Type B pancreatic cell (in vitro differentiated cells): ENCODE measurements at regions not wholly inside any gene's neighbourhood (a gene's known extent, or its start where the extent isn't known, plus 50 kb on each side); places are given as distances from the start of the nearest gene placed in this dataset.

Source experiments
- DNase-seq: peaks from one replicate; pipeline ENCODE4 v3.0.0; 2021; ENCODE audit warnings: mixed read lengths; ENCODE audit not compliant: unreplicated experiment; ENCODE audit errors: extremely low spot score
- H3K27ac Mint-ChIP-seq: 2 replicates; pipeline ENCODE4 v1.8.0; 2021; ENCODE audit warnings: mild to moderate bottlenecking, mixed read lengths
- H3K27me3 Mint-ChIP-seq: 2 replicates; pipeline ENCODE4 v1.8.0; 2021; ENCODE audit warnings: mixed read lengths
- H3K36me3 Mint-ChIP-seq: 2 replicates; pipeline ENCODE4 v1.8.0; 2021; ENCODE audit warnings: mixed read lengths
- H3K4me1 Mint-ChIP-seq: one replicate; pipeline ENCODE4 v1.8.0; 2021; ENCODE audit warnings: mixed read lengths; ENCODE audit not compliant: unreplicated experiment
- H3K4me3 Mint-ChIP-seq: 2 replicates; pipeline ENCODE4 v1.8.0; 2021; ENCODE audit warnings: mild to moderate bottlenecking, mixed read lengths
- H3K9me3 Mint-ChIP-seq: 2 replicates; pipeline ENCODE4 v1.8.0; 2021; ENCODE audit warnings: mixed read lengths
- TF ChIP-seq, protein P1 (sequence below): fragments of 200-600 bp; sonication (generic); conservative IDR thresholded peaks from 2 replicates; pipeline ENCODE4 v1.5.0; 2021; ENCODE audit warnings: antibody characterized with exemption, mild to moderate bottlenecking

DNA sequence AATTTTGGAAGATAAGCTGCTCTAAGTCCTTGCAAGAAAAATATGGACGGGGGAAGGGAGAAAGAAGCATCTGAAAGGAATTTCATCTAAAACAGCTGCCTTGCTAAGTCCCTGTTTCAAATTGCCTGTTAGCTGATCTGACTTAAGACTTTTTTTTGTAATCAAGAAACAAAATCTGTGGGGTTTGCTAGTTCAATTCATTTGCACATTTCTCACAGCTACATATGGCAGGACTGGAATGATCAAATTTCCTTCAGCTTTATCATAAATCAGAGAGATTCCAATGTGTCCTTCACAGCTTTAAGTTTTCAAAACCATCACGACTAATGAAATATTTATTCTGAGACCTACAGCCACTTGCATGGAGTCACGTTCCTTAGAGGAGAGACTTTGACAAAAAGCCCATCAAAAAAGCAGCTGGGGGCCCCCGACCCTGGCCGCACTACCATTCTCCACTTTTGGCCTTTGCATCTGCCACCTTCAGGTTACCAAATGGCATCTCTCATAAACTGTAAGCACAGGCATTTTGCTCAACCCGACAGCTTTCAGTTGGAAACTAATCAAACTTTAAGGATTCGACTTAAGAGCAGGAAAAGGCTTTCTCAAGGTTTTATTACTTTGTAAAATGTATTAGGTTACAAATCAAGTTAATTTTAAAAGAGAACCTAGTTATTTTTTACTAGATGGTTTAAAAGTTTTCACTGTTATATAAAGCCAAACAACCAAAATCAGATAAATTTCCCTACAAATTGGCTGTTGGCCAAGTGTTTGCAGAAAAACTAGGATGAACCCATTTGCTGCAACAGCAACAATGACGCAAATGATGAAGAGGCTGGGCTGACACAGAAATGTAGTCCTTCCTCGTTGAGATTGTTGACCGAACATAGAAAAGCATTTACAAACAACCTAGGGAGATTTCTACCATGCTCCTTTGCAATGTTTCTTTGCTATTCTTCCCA lies 100.4 kb upstream of the RND3 start:
- TF ChIP-seq, protein P1, sequence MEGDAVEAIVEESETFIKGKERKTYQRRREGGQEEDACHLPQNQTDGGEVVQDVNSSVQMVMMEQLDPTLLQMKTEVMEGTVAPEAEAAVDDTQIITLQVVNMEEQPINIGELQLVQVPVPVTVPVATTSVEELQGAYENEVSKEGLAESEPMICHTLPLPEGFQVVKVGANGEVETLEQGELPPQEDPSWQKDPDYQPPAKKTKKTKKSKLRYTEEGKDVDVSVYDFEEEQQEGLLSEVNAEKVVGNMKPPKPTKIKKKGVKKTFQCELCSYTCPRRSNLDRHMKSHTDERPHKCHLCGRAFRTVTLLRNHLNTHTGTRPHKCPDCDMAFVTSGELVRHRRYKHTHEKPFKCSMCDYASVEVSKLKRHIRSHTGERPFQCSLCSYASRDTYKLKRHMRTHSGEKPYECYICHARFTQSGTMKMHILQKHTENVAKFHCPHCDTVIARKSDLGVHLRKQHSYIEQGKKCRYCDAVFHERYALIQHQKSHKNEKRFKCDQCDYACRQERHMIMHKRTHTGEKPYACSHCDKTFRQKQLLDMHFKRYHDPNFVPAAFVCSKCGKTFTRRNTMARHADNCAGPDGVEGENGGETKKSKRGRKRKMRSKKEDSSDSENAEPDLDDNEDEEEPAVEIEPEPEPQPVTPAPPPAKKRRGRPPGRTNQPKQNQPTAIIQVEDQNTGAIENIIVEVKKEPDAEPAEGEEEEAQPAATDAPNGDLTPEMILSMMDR: no peak
- no peak for DNase-seq
- H3K9me3 Mint-ChIP-seq: no peaks in the 10 kb centered on the region
- H3K36me3 Mint-ChIP-seq: no peaks in the 10 kb centered on the region
- peak overlapping the region; percentile 11 for H3K27ac Mint-ChIP-seq
- H3K27me3 Mint-ChIP-seq: no peaks in the 10 kb centered on the region
- peak overlapping the region; percentile 44 for H3K4me3 Mint-ChIP-seq
- peaks cover 29% of the 10 kb centered on the region for H3K4me1 Mint-ChIP-seq

DNA sequence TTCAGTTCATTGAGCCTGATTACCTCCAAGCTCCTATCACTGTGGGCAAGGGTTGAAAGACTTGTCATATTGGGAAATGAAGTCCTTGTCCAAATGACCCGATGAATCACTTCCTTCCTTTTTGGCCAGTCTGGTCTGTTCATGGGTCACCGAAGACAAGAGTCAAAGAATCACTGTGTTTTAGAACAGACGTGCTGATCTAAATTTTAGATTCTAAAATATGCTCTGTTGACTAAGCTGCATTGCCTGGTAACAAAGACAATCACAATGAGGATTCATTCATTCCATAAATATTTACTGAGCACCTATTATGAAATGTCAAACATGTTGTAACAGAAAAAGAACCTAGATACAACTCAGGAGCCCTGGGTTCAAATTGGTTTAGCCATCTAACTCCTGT lies 99.4 kb upstream of the RND3 start:
- Mint-ChIP-seq H3K27me3 (no peaks in the 10 kb centered on the region), H3K9me3 (no peaks in the 10 kb centered on the region), H3K36me3 (no peaks in the 10 kb centered on the region), H3K4me3 (no peak overlapping the region), H3K27ac (no peak overlapping the region), H3K4me1 (peaks cover 33% of the 10 kb centered on the region)
- no peak for DNase-seq
- TF ChIP-seq, protein P1: no peak

DNA sequence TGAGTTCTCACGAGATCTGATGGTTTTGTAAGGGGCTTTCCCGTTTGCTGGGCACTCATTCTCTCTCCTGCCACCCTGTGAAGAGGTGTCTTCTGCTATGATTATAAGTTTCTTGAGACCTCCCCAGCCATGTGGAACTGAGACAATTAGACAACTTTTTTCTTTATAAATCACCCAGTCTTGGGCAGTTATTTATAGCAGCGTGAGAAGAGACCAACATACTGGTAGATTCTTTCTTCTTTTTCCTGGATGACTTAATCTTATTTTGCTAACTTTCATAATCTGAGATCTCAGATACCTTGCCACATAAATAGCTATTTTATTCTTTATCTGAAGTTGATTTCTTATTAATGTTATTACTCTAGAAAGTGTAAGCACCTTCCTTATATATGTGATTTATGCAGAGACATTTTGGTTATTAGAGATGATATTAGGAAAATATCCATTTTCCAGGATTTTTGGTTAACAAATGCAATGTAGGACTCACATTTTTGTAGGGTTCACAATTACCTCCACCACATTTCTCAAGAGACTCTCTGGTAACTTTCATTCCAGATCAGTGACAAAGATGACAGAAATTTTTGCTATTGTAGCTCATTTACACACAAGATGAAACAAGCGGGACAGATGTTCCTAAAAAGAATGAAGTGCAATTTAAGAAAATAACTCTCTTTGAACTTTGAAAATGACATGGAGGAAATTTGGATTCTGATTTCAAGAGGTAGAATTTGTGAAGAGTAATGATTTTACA lies 97.9 kb upstream of the RND3 start:
- H3K9me3 Mint-ChIP-seq: no peaks in the 10 kb centered on the region
- H3K4me1 Mint-ChIP-seq: peaks cover 33% of the 10 kb centered on the region
- no peak overlapping the region for H3K27ac Mint-ChIP-seq
- H3K27me3 Mint-ChIP-seq: no peaks in the 10 kb centered on the region
- no peaks in the 10 kb centered on the region for H3K36me3 Mint-ChIP-seq
- H3K4me3 Mint-ChIP-seq: no peak overlapping the region
- TF ChIP-seq, protein P1: no peak
- DNase-seq: no peak

DNA sequence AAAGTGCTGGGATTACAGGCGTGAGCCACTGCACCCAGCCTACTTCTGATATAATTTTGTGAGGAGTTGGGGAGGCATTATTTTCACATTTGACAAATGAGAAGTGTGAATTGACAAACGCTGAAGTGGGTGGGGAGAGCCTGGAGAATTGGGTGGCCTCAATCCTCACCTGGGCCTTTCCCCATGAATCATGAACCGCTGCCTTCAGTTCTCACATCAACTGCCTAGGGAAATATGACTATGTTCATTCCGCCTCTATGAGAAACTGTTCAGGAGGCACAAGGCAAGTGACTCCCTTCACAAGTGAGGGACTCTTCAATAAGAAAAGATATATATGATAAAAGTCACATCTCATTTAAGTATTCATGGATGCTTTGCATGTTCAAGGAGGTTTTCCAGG lies 96.6 kb upstream of the RND3 start:
- peaks cover 28% of the 10 kb centered on the region for H3K4me1 Mint-ChIP-seq
- no peak overlapping the region for H3K27ac Mint-ChIP-seq
- H3K27me3 Mint-ChIP-seq: no peaks in the 10 kb centered on the region
- peaks cover 6% of the 10 kb centered on the region for H3K36me3 Mint-ChIP-seq
- H3K9me3 Mint-ChIP-seq: peaks cover 7% of the 10 kb centered on the region
- no peak overlapping the region for H3K4me3 Mint-ChIP-seq
- DNase-seq: no peak
- TF ChIP-seq, protein P1: no peak

DNA sequence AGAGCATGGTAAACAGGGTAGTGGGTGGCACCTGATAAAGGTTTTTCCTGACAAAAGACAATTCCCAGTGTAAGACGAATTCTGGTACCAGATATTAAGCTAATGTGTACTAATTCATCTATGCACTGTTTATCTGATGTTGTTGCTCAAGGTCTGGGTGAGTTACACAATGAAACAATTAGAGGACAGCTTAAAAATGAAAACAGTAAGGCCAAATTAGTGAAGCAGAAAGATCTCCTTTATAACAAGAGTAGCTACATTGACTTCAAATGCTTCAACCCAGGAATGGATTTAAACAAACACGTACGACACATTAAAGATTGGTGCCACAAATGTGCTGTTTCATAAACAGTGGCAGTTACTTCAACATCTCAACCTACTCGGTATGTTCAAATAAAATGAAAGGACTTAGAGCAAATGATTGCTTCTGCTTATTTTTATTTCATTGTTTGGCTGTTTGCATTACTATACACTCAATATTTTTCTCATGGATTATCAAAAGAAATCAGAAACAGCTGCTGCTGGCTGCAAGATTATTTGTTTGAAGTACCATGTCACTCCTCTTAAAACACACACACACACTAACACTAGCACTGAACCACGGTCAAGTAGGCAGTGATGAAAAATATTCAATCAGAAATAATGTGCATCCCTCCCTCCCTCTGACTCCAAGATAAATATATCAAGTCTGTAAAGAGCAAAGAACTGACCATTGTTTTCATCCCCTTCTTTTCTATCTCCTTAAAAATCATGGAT lies 94.4 kb upstream of the RND3 start:
- TF ChIP-seq, protein P1: no peak
- no peaks in the 10 kb centered on the region for H3K27me3 Mint-ChIP-seq
- H3K9me3 Mint-ChIP-seq: peaks cover 15% of the 10 kb centered on the region
- DNase-seq: no peak
- peaks cover 11% of the 10 kb centered on the region for H3K36me3 Mint-ChIP-seq
- H3K27ac Mint-ChIP-seq: no peak overlapping the region
- peaks cover 15% of the 10 kb centered on the region for H3K4me1 Mint-ChIP-seq
- no peak overlapping the region for H3K4me3 Mint-ChIP-seq
